ENCODE measurements at regions not wholly inside any gene's neighbourhood (a gene's known extent, or its start where the extent isn't known, plus 50 kb on each side); places are given as distances from the start of the nearest gene placed in this dataset.

DNA sequence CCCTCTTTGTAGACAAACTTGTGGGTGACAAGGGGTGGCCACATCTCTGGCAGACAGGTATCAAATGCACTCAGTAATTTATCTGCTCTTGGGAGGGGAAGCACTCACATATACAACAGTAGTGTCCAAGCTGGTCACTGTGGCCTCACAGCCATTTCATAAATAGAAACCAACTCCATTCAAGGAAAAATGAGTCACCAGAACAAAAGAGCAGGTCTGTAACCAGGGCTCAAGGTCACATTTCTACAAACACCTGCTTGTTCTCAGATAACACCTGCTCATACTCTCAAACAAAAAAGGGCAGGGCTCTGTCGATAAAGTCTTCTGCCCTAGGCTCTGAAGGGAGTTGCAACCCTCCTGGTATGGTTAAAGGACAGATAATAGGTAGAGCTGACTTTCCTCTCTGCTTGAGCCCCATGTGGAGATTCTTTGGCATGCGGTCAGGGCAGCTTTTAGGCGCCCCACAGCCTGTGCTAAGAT is 459.0 kb downstream of the BCL11A start:
- peak; percentile 32 to 82 (median 60) for DNase-seq

DNA sequence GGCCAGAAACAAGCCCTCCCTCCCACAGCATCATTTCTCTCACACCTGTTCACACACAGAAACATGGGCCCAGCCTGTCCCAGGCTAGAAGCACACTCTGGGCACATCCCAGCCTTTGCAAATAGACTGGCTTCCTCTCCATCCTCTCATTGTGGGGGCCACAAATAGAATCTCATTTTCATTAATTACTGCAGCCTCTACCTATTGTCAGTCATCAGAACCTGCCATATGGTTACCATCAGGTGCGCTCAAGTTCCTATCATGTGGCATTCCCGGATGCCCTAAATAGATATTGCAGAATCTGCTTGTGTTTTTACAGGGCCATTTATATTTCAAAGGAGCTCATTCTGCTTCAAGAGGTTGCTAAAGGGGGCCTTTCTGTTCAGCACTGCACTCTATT is 460.7 kb downstream of the BCL11A start:
- DNase-seq, result no peak

DNA sequence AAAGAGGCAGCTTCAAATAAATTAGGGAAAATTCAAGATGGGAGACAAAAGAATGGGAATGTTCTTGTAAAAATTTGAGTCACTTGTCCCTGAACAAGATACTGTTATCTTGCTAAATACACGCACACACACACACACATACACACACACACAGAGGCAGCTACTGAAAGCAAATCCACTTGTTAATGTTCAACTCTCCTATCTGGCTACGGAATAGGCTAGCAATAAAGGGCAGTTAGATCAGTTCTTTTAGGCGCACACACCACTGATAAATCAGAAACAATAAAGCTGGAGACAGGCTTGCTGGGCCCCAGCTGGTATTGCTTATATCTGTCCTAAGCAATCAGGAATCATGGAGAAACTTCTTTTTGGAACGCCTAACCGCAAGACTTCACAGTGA is 461.6 kb downstream of the BCL11A start:
- no peak for DNase-seq

DNA sequence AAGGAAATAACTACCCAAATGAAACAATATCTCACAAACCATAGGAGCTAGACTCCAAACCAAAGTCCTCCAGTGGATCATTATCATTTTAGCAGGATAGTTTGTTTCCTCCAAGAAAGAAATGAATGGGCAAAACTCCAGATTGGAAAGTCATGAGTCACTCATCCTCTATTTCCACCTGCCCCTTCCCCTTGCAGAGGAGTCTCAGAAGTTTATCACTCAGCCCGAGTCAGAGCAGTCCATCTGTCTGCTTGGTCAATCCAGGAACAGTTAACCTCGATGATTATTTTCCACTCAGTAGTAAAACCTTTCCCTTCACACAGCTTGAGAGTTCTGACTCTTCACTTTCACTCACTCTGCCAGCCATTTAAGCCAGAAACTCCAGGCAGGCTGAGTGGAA is 462.2 kb downstream of the BCL11A start:
- DNase-seq, result no peak

DNA sequence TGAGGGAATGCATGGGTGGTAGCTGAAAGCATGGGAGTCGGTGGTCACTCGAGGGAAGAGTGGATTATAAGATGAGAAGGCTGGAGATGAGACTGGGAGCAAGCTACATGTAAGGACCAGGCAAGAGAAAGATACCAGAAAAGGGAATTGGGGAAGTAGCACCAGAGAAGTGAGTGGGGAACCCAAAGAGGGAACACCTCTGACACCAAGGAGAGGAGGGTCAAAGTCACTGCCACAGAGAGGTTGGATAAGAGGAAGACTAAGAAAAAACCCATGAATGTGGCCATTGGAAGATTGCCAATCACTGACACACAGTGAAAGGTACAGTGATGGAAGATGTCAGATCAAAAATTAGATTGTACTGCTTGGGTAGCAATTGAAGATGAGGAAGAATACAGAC is 473.9 kb downstream of the BCL11A start:
- no peak for DNase-seq

DNA sequence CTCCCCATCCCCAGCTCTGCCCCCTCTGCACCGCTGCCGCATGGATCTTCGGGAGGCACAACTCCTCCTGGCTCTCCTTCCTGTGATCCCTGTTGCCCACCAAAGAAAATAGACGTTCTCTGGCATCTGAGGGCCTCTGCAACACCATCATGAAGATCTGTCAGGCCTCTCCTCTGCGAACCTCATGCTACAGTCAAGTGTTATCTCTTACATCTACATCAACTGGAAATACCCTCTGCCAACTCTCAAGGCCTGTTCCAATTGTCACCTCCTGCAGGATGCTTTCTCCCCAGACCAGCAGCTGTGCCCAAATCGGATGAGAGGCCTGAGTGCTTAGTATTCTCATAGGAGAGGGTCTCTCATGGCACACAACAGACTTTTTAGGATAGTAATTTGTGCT is 478.4 kb downstream of the BCL11A start:
- no peak for DNase-seq

DNA sequence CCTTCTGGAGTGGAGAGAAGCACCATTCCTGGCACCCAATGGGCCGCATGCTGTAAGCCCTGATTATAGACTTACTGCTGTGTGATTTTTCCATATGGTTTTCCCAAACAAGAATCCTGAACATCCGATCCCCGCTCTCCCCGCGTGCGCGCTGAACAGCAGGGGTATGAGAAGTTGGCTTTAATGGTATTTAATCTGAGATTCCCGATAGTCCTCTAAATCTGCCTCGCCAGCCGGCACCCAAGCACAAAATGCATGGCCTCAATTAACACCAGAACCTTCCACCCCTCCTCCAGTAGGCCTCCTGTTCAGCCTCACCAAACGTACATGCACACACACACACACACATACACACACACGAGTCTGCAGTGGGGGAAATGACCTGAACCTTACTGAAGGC is 480.3 kb downstream of the BCL11A start:
- no peak for DNase-seq

DNA sequence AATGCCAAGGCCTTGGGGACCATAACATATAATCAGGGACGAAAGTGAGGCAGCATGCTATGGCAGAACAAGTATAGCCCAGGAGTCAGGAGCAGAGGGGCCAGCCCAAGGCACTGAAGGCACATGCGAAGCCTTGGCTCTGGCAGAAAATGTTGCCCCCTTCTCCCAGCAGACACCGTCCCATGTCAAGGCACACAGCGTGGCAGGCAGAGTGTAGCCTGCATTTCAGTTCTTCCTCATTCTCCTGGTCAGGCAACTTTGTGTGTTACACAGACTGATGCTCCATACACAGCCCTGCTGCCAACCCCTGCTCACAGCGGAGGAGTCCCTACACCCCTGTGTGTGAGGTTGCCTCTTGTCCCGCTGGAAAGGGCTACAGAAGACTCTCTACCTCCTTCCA is 480.8 kb downstream of the BCL11A start:
- DNase-seq, result no peak

DNA sequence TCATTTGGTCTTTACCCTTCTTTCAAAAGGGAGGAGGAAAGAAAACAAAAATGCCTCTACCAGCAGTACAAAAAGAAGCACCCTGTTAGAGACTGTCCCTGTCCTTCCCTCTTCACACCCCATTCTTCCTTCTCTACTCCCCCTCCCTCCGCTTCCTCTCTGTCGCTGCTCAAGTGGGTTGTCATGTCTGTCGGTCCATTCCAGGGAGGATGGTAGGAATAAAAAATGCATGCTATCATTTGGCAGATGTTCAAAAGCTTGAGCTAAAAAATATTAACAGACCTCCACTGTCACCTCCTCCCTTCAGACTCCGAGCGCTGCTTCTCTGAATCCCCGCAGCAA is 482.0 kb downstream of the BCL11A start:
- DNase-seq, result peak in 1 of 3 experiments; percentile 9

DNA sequence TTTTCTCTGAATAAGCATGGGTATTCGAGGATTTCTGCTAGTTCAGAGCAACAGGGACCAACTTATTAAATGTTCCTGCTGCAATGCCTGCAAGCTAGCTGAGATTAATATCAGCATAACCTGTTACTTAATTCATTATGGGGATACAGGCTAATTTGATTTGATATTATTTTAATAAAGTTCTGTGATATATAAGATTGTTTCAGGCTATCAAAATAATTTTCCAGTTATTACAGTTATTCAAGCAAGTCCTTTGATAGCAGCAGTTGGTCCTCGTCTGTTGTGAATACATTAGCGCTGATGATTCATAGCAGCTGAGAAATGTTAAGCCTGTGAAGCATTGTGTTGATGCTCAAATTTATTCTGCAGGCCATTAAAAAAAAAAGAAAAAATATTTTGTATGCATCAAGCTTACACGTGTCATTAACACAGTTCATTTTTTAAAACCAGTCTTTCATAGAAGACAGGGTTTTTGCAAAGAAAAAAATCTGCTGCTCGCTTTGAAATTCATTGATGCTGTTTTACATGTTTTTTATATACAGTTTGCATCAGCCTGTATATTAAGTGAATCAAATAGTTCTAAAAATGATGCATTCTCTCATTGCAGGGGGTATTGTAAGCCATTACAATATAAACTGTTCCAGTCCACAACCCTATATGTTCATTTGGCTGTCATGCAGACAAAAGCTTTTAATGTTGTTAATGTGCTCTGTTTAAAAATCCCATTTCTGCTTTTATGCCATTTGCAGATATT is 482.5 kb downstream of the BCL11A start:
- peak in 1 of 3 experiments; percentile 12 for DNase-seq

DNA sequence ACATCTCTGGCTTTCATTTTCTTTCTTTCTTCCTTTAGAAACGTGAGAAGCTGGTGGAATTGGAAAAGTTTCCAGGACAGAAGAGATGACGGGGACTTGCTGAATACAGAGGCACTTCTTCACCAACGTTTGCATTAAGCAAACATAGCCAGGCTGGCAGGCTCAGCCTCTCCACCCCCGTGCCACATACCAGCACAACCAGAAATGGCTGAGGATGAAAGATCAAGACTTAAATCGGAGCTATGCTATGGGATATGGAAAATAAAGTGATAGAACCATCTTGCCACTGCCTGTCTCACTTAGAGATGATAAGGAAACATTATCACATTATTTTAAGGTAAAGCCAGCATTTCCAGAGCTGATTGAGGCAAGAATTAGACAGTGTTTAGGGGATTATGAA is 483.3 kb downstream of the BCL11A start:
- DNase-seq, result no peak

DNA sequence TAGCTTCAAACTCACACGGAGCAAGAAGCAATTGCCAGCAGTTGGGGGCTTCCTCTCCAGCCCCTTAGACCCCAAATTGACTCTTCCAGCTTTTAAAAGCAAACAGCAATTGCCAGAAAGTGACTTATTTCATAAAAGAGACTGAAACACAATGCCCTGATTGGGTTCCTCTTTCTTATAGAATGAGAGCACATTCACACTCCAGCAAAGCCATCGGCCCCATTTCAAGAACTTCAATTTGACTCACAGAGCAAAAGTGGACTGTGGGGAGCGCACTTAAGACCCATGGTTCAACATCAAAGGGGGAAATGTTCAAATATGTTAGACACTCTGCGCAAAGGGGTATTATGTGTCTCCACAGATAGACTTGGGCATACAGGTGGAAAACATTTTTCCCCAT is 484.7 kb downstream of the BCL11A start:
- DNase-seq, result no peak

DNA sequence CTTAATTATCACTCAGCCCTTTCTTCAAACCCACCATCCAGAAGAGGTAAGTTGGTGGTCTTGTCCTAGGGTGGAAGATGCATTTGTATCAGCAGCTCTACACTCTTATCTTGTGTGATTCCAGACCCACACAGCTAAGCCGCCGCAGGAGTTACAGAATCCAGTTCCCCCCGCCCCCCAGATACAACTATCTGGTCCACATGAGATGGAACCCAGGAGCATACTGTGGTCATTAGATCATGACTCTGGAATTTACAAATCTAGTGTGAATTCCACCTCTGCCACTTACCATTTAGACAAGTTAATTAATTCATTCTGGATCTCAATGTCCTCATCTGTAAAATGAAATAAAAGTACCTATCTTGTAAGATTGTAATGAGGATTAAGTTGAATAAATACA is 486.4 kb downstream of the BCL11A start:
- no peak for DNase-seq

DNA sequence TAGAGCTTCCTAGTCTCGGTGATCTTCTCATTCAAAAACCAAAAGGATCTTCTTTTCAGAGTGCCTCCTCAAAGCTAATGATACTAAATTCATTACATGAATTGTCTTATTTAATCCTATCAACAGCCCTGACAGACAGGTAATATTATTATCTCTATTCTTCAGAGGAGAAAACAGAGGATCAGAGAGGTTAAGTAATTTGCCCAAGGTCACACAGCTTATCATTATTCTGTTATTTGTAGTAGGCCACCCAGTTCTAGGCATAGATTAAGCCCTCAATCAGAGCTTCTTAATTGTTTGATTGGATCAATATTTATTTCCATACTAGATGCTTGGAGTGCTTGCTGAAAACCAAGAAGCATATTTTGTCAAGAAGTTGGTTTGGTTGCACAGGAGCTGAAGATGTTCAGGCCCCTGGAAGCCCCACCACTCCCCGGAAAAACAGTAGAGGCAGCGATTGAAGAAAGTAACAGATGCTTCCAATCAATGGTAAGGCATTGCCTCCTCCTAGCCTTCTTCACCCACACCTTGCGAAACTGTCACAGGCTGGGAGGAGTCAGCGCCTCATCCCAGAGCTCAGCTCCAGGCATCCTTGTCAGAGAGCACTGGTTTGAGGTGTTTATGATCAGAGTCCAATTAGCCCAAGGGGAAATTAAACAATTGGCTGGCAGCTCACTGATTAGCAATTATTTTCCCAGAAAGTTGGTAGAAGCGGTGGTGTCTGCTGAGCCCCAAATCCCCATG is 487.2 kb downstream of the BCL11A start:
- no peak for DNase-seq

DNA sequence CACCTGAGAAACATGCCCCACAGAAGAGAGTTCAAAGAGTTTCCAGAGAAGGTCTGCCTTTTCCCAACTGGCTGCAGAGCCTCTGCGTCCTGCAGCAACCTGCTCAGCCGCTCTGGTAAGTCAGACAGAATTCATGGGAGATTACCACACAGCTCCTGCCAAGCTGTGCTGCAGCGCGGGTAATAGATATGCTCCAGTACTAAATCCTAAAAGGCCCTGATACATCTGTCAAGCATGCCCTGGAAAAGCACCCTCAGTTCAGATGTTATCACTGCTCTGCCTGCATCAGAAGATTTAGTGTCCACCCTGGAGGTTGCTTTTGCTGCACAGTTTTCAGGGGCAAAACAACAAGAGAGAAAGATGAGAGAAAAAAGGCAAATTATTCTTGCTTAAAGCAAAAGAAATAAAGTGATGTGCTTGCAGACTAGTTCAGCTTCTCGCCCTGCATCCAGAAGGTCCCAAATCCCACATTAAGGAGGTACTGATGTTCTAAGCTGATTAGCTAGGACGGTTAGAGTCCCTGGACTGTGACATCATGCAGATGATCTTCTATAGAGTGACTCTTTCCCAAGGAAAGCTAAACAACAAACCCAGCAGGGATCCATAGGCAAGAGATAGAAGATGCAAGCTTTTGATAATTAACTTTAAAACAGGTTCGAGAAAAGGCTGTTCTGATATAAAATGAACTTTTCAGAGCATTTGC is 488.6 kb downstream of the BCL11A start:
- DNase-seq, result no peak

DNA sequence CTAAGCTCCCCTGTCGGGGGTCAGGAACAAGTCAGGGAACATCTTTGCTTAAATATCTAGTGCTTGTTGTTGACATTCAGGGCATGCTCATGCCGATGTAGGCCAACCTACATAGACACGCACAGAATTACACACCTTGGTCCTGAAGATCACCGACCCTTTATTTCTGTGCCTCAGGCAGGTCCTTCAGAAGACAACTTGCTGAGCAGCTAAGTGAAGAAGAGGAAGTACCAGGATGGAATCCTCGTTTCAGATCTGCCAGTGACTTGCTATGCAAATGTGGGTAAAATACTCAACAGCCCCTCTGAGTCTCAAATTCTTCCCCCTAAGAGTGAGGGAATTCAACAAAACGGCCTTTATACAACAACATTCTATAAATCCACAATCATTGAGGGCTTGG is 494.7 kb downstream of the BCL11A start:
- DNase-seq, result no peak

DNA sequence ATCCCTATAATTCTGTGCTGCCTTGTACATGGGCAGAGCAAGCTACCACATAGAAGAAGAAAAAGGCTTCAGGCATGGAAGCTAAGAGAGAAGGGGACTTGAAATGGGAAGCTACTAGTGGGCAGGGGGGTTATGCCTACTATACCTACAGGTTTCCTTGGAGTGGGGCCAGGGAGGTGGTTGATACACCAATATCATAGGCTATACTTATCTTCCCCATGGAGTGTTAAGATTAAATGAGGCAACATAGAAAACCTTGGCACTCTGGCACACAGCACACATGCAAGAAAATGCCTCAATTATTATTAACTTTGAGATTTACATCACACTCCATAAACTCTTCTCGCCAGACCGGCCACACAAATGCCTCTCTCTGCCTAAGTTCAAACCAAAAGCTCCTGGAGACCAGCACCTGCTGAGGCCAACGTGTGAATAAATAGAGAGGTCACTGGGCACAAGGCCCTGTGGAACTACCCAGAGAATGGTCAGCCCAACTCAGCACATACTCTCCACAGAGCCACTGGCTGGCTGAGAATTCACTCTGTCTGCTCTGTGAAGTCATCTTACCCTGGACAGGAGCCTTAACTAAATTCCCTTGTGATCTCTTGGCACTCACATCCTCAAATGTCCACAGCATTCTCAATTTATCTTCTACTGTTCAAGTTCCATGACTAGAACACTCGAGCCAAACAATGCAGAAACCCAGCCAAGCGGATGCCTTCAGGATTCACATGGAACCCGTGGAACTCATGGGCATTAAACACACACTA is 498.7 kb downstream of the BCL11A start:
- DNase-seq, result no peak

DNA sequence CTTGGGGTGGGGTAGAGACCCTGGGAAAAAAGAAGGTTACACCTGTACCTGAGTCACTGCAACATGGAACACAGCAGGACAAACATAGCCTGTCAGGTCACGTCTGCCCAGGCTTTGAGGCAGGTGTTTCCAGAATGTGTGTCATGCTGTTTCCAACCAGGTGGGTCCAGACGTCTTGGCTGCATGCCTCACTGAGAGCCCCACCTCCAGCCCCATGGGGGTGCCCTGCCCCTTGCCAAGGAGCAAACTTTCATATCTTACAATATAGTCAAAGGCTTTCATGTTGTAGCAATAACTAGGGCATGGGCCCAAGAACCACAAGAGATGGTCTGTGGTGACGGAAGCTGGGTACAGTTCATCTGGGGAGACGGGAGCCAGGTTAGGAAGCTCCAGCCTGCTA is 499.7 kb downstream of the BCL11A start:
- no peak for DNase-seq

DNA sequence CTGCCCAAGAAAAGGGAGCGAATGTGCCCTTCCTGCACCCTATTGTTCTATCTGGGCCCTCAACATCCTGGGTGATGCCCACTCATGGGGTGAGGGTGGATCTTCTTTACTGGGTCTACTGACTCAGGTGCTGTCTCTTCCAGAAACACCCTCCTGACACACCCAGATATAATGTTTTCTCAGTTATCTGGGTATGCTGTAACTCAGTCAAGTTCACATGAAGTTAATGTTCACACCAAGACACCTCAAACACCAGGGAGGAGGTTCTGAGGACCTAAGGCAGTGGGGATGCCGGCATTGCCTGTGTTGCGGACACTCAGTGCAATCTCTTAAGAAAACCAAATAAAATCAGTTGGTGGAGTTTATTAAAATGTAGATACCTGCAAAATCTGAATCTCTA is 500.9 kb downstream of the BCL11A start:
- DNase-seq, result no peak

DNA sequence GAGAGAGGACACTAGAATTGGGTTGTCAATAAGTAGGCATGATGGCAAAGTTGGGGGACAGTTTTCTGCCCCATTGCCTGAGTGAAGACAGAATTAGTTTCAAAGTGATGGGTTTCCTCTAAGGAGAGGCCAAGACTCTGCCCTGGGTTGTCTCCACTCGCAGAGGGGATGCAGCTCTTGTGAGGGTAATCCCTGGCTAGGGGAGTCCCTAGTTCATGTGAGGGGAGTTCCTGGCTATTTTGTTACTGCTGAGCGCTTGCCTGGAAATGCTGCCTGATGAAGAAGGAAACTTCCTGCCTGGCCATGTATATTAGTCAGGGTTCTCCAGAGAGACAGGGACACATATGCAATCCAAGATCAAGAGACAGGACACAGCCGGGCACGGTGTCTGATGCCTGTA is 501.5 kb downstream of the BCL11A start:
- no peak for DNase-seq

DNA sequence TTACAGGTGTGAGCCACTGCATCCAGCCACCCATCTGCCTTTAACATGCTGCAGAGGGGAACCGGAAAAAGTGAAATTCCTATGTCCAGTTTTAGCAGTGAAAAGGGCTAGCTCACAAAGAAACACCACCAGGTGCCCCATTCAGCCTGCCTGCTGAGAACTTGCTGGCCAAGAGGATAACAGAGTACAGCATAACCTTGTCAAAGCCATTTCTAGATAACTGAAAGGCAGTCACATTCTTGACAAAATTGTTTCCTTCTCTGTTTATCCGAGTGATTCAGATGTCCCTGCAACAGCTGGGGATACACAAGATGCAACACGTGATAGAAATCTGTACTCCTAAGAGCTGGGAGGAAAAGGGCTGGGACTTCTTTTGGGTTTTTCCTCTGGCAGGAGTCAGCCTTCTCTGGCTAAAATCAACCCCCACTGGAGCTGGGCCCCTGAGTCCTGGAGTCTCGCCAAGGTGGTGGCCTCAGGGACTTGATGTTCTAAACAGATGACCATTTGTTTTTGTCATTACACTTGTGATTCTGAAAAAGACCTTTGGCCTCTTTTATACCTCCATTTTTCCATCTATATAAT is 505.4 kb downstream of the BCL11A start:
- DNase-seq, result no peak

DNA sequence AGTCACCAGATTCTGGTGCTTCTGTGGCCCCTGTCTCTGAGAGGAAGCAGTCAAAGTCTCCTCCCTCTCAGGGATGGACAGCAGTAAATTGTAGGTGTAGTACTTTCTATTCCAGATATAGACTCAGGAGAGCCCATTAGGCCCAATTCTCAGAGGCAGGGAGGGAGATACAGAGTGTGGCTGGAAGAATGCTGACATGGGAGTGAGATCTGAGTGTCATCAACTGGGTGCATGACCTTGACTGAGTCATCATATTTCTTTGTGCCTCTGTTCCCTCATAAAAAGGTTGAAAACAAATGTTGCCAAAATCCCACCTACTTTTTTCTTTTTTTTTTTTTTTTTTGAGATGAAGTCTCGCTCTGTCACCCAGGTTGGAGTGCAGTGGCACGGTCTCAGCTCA is 506.1 kb downstream of the BCL11A start:
- no peak for DNase-seq

DNA sequence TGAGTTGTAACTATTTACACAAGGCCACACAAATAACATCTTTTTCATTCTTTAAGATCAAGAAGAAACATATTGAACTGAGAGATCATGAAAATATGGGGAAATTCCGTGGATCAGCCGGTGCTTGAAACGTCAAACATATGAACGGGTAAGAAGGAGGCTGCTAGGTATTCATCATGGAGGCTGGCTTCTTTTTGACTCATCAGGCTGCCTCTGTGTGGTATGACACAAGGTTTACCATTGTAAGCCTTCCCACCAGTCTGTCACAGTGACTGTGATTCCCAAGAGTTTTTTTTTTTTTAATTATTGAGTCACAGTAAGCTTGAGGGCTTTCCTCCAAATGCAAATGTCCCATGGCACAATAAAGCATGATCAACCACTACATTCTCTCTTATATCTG is 506.9 kb downstream of the BCL11A start:
- no peak for DNase-seq

Data from NCI-H1417 (cell line).